NCI-H187 treated with DMSO at 0.1 percent for 48 hours (cell line): ENCODE measurements at regions not wholly inside any gene's neighbourhood (a gene's known extent, or its start where the extent isn't known, plus 50 kb on each side); places are given as distances from the start of the nearest gene placed in this dataset.
"Not testable (repeated sequence)": the region's sequence is repeated elsewhere in the genome, so short reads cannot be mapped to it uniquely, and the experiment has no call there.

ENCODE experiments used
- DNase-seq: peaks from one replicate; lab custom pipeline; 2025; lab: John Stamatoyannopoulos, UW

GRCh38 chr13:44780591-44781280 lies 204.6 kb upstream of the TSC22D1 start:
- DNase-seq = no peak

DNA sequence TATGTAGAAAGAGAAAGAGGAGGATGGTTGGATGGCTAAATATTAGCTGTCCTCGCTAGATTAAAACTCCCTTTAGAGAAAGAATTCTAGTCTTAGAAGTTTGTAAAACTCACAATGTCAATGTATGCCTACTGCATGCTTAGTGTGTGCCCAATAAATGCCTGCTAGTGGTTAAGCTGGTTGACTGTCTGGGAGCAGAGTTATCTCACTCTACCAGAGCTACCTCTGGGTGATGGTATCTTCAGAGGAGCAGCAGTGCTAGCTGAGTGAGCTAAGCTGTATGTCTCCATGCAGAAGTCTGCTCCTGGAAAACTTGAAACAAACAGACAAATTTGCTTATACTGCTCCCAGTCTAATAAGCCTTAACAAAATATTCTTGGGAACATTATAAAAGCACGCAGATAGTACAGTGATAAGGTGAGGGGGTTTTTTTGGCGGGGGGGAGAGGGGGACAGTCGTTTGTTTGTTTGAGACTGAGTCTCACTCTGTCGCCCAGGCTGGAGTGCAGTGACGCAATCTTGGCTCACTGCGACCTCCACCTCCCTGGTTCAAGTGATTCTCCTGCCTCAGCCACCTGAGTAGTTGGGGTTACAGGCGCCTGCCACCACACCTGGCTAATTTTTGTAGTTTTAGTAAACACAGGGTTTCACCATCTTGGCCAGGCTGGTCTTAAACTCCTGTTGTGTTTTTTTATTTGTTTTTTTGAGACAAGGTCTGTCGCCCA lies 202.8 kb upstream of the TSC22D1 start:
- DNase-seq = no peak

DNA sequence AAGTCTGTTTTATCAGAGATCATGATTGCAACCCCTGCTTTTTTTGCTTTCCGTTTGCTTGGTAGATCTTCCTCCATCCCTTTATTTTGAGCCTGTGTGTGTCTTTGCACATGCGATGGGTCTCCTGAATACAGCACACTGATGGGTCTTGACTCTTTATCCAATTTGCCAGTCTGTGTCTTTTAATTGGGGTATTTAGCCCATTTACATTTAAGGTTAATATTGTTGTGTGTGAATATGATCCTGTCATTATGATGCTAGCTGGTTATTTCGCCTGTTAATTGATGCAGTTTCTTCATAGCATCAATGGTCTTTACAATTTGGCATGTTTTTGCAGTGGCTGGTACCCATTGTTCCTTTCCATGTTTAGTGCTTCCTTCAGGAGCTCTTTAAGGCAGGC lies 199.2 kb upstream of the TSC22D1 start:
- DNase-seq = not testable (repeated sequence)

GRCh38 chr13:44770951-44771350 lies 194.8 kb upstream of the TSC22D1 start:
- DNase-seq = no peak

- no peak for DNase-seq
Observed at GRCh38 chr13:44769686-44770085, 193.6 kb upstream of the TSC22D1 start.

DNA sequence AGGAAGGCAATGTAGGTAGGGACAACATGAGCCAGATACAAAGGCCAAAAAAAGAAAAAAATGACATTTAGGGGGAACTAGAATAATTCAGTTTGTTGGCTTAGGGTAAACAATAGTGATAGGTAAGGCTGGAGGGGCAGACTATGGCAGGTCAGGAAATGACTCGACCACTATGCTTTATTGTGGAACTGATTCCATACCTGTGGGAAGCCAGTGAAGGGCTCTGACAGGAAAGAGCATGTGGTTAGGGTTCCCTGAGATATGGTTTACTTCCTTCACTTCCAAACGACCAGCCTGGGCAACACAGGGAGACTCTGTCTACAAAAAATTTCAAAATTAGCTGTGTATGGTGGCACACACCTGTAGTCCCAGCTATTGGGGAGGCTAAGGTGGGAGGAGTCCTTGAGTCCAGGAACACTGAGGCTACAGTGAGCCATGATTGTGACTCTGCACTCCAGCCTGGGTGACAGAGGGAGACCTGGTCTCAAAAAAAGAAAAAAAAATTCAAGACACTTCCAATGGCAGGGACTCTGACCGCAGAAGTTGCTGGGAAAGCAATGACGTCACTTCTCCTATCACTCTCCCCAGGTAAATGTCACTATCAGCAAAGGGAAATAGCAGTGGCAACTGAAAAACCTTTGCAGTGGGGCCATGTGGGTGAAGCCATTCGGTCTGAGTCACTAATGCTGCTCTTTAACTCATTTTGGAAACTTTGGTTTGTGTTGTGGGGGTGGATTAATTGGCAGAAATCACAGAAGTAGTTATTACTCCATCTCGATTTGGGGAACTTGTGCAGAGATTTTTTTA lies 192.8 kb upstream of the TSC22D1 start:
- no peak for DNase-seq

- no peak for DNase-seq
Observed at GRCh38 chr13:44768239-44768638, 192.1 kb upstream of the TSC22D1 start.

GRCh38 chr13:44765001-44765471 lies 188.9 kb upstream of the TSC22D1 start:
- no peak for DNase-seq

DNA sequence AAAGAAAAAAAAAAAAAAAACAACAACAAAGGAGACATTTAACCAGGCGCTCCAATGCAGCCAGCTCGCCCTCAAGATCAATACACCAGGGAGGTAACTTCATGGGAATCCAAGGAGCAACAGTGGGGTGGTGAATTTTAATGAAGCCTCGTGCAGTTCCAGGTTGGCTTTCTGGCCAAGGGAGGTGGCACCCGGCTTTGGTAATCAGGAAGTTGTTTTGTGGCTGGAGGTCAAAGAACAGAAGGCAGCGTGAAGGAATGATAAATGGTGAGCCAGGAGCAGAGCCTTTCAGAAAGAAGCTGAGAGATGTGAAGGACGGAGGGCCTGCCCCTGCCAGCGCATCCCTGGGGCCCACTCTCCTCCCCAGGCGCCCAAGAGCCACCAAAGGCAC lies 188.2 kb upstream of the TSC22D1 start:
- DNase-seq = no peak

DNA sequence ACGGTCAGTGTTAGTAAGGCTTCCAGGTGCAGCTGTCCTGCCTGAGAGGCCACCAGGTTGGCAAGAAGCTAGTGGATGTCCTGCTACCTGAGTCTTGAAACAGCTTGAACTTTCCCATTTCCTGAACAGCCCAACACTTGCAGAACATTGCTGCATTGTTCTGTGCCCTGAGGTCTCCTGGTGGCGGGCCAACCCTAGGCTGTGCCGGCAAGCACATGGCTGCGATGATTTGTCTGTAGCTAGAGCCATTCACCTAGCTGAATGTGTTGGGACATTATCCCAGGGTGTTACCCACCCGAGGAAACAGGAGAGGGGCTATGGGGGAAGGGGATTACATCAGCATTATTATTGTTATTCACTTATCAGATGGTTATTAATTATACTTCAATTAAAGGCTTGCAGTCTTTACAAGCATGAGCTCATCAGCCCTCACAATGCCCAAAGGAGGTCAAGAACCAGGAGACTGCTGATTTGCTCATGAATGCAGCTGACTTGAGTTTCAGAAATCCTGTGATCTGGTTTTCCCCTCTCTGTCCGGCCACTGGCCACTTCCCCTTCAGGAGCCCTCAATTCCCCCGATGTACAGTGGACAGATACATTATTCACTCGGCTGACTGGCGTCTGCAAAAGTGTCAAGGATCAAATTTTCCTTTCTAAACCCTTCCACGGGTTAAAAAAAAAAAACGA lies 187.6 kb upstream of the TSC22D1 start:
- no peak for DNase-seq

- DNase-seq = no peak
Observed at GRCh38 chr13:44762911-44763310, 186.8 kb upstream of the TSC22D1 start.

DNA sequence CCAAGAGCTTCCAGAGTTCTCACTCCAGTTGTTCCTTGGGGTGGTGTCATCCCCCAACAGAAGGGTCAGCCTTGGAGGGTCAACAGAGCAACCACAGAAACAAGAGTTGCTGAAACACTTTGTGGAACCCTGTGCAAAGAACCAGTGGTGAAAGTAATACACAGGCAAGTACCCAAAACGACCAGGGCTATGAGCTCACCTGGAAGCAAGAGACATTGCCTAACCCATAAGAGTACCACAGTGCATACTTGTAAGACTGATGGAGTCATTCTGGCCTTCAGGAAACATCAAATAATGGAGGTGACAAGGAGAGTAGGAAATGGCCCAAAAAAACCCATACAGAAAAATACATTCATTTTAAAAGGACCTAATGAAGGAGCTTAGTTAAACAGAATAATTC lies 184.3 kb upstream of the TSC22D1 start:
- no peak for DNase-seq

GRCh38 chr13:44759384-44760360 lies 183.5 kb upstream of the TSC22D1 start:
- DNase-seq = peak; percentile 35

DNA sequence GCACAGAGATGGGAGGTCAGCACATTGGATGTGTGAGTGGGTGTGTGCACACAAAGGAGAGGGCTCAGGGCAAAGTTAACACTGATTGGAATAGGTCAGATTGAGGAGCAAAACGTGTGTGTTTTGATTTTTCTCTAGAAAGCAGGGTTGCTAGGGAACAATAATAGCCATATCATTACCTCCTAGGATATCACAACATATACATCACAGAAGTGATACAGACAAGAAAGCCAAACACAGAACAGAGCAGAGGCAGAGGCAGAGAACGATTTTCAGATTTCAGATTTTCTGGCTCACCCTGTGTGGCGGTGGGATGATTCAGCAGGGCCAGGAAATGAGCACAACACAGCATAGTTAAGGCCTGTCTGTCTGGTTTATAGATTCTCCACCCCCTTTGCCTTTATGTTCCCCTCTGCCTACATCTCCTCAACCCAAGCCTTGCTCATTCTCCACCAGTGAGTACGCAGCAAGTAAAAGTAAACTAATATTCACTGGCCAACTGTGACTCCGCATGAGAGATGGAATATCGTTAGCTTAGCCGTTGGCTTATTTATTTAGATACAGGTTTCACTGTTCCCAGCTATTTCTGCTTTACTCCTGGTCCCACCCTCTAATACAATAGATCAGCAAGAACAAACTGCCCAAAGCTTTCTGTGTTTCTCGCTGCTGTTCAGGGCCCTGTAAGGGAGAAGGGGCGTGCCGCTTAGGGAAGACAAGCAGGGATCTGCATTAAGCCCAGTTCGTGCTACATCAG lies 182.7 kb upstream of the TSC22D1 start:
- DNase-seq = no peak

DNA sequence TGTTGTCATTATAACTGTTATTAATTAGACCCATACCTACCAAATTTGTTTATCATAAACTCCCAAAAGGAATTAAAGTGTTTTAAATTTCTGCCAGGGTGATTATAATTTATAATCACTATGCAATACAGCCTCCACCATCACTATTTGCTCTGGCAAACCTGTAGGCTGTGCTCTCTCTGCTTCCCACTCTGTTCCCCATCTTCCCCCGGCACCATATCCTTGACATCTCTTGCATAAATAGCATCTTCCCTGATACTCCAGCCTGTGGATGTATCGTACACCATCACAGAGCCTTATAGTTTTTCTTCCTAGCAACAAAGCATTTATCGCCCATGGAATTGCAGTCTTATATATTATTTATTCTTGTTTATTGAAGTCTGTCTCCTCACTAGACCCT lies 181.5 kb upstream of the TSC22D1 start:
- no peak for DNase-seq

- DNase-seq = no peak
Observed at GRCh38 chr13:44756276-44756810, 180.2 kb upstream of the TSC22D1 start.

- no peak for DNase-seq
Observed at GRCh38 chr13:44755872-44756271, 179.7 kb upstream of the TSC22D1 start.

- DNase-seq = no peak
Observed at GRCh38 chr13:44752164-44752563, 176.0 kb upstream of the TSC22D1 start.

DNA sequence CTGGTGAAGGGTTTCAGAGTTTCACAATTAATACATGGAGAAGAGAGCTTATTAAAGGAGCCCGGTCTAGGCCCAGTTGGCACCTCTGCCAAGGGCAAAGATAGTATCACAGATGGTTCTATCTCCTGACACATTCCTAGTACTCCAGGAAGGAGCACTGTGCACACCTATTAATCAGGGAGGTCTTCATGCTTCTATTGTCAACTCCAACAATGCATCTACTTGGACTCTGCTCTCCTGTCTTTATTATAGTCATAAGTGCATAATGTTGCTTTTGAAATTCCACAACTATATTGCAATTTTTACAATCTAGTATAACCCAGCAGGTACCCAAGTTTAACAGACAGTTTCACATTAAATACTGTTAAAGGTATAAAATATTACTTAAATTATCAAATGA lies 174.5 kb upstream of the TSC22D1 start:
- DNase-seq = no peak

GRCh38 chr13:44749906-44750305 lies 173.8 kb upstream of the TSC22D1 start:
- no peak for DNase-seq
